Spleen (tissue), 11 donors: ENCODE measurements at regions not wholly inside any gene's neighbourhood (a gene's known extent, or its start where the extent isn't known, plus 50 kb on each side); places are given as distances from the start of the nearest gene placed in this dataset.

ENCODE experiments used
- DNase-seq: peaks from one replicate; pipeline ENCODE4 v3.0.0-alpha.2; 2020
- H3K27ac ChIP-seq, 8 donors: fragments of 200-600 bp; sonication (generic) in 7 of 8; 1 replicate in 4 of 8; 2 replicates in 4 of 8; pipeline versions ENCODE4 v1.5.0 to v1.8.0; 2016 to 2021; ENCODE audit warnings: inconsistent platforms in 4 of 8, mild to moderate bottlenecking in 4 of 8, moderate library complexity in 1 of 8
- H3K27me3 ChIP-seq, 7 donors: fragments of 200-600 bp; sonication (generic) in 6 of 7; replicated peaks in 1 of 7; 1 replicate in 4 of 7; 2 replicates in 3 of 7; pipeline versions ENCODE4 v1.5.0 to v1.8.0; 2016 to 2021; ENCODE audit warnings: inconsistent platforms in 3 of 7, mild to moderate bottlenecking in 1 of 7
- H3K36me3 ChIP-seq, 6 donors: fragments of 200-600 bp; sonication (generic) in 5 of 6; 1 replicate in 4 of 6; 2 replicates in 2 of 6; pipeline versions ENCODE4 v1.5.0 to v1.8.0; 2016 to 2021; ENCODE audit warnings: inconsistent platforms in 2 of 6
- H3K4me1 ChIP-seq, 6 donors: fragments of 200-600 bp; sonication (generic) in 5 of 6; 1 replicate in 3 of 6; 2 replicates in 3 of 6; pipeline versions ENCODE4 v1.5.0 to v1.8.0; 2016 to 2021; ENCODE audit warnings: inconsistent platforms in 3 of 6
- H3K4me3 ChIP-seq, 8 donors: fragments of 200-600 bp; sonication (generic) in 7 of 8; 1 replicate in 4 of 8; 2 replicates in 4 of 8; pipeline versions ENCODE4 v1.5.0 to v1.8.0; 2016 to 2021; ENCODE audit warnings: inconsistent platforms in 4 of 8, mild to moderate bottlenecking in 4 of 8, moderate library complexity in 2 of 8
- H3K9me3 ChIP-seq, 8 donors: fragments of 200-600 bp; sonication (generic) in 7 of 8; 1 replicate in 4 of 8; 2 replicates in 4 of 8; pipeline versions ENCODE4 v1.5.0 to v1.8.0; 2016 to 2021; ENCODE audit warnings: inconsistent platforms in 4 of 8
- CTCF ChIP-seq, 11 experiments: fragments of 200-600 bp in 7 of 11; fragments of 450-650 bp in 4 of 11; sonication (generic) in 4 of 11; IDR thresholded peaks in 8 of 11; conservative IDR thresholded peaks in 3 of 11; 1 replicate in 7 of 11; 2 replicates in 4 of 11; pipeline versions ENCODE4 v1.4.0 to v1.8.0; 2016 to 2021; ENCODE audit warnings: antibody characterized with exemption in 11 of 11, inconsistent platforms in 4 of 11, mild to moderate bottlenecking in 1 of 11
- POLR2A ChIP-seq, 3 donors: fragments of 450-650 bp; IDR thresholded peaks; one replicate each; pipeline ENCODE4 v1.5.1; 2017; ENCODE audit warnings: antibody characterized with exemption in 3 of 3, mild to moderate bottlenecking in 1 of 3
- POLR2AphosphoS5 ChIP-seq, 3 donors: sonication (generic); formaldehyde crosslinking; IDR thresholded peaks; one replicate each; pipeline ENCODE4 v1.5.1; 2017; ENCODE audit warnings: antibody characterized with exemption in 3 of 3
- WGBS, 5 donors: extraction: QIAGEN DNeasy Blood & Tissue Kit in 3 of 5; methylation state at CpG; one replicate each; pipeline versions ENCODE4 v1.1.5 to v1.1.7; 2013 to 2018; 5-methylcytosine and 5-hydroxymethylcytosine counted together
- intact Hi-C: fragments of 100-400 bp; cut with DNase I; formaldehyde crosslinking; loops from one replicate; pipeline ENCODE4 v1.15.0; 2023; ENCODE audit warnings: low total_unique reads
- donor health status: healthy with polysubstance abuse.
- donor health status: DM: no; HTN: no; CAD: no; lungs with moderate emphysema.
- donor health status: DM: no; HTN: no; CAD: no.
- donor health status: Bipolar disorder and iron deficiency.
- donor health status: healthy.
- donor health status: DM: no; HTN: no; CAD: no.
- donor health status: DM: yes; HTN: yes; CAD: no.

GRCh38 chr17:71316176-71316897 is 804.5 kb upstream of the SOX9 start:
- intact Hi-C loops, result no loop called here
- TF ChIP-seq POLR2A (IDR thresholded peaks at IDR 0.05) (no peak), POLR2AphosphoS5 (IDR thresholded peaks at IDR 0.05) (no peak), CTCF (IDR thresholded peaks at IDR 0.05 in 8 of 11, conservative IDR thresholded peaks at IDR 0.05 in 3 of 11) (no peak)
- no peaks in the 10 kb centered on the region for H3K9me3 ChIP-seq
- no peaks in the 10 kb centered on the region for H3K27me3 ChIP-seq
- DNase-seq, result no peak
- H3K4me3 ChIP-seq, result no peak overlapping the region
- no peaks in the 10 kb centered on the region for H3K36me3 ChIP-seq
- no peak overlapping the region for H3K27ac ChIP-seq
- H3K4me1 ChIP-seq, result no peaks in the 10 kb centered on the region
- 65 to 75% (median 71%) methylated on average over 4 of the region's 4 CpGs for WGBS, 5 donors

- H3K4me3 ChIP-seq, result no peak overlapping the region
- no peaks in the 10 kb centered on the region for H3K27me3 ChIP-seq
- no peak overlapping the region for H3K27ac ChIP-seq
- DNase-seq, result no peak
- no peak for TF ChIP-seq POLR2AphosphoS5 (IDR thresholded peaks at IDR 0.05)
- no peak for TF ChIP-seq CTCF (IDR thresholded peaks at IDR 0.05 in 8 of 11, conservative IDR thresholded peaks at IDR 0.05 in 3 of 11)
- TF ChIP-seq POLR2A (IDR thresholded peaks at IDR 0.05), result no peak
- no peaks in the 10 kb centered on the region for H3K4me1 ChIP-seq
- intact Hi-C loops, result no loop called here
- peaks cover 0 to 21% (median 0%) of the 10 kb centered on the region in 8 donors for H3K9me3 ChIP-seq
- 78 to 86% (median 82%) methylated on average over 6 of the region's 6 CpGs for WGBS, 5 donors
- no peaks in the 10 kb centered on the region for H3K36me3 ChIP-seq
Observed at GRCh38 chr17:71320009-71320796, 800.6 kb upstream of the SOX9 start.

DNA sequence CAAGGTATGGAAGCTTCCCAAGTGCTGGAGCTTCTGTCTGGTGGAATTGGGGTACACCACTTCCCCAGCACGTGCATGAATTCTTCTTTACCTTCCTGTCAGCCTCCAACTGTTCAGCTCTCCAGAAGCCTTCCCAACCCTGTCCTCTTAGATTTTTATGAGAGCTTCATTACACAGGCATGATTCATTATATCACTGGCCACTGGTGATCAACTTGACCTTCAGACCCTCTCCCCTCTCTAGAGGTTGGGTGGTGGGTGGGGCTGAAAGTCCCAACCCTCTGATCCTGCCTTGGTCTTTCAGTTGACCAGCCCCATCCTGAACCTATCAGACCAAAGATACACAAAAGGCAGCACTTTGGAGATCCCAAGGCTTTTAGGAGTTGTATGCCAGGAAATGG is 795.7 kb upstream of the SOX9 start:
- Histone ChIP-seq H3K9me3 (peaks cover 0 to 21% (median 0%) of the 10 kb centered on the region in 8 donors), H3K36me3 (no peaks in the 10 kb centered on the region), H3K4me3 (no peak overlapping the region), H3K4me1 (no peaks in the 10 kb centered on the region), H3K27me3 (no peaks in the 10 kb centered on the region), H3K27ac (no peak overlapping the region)
- 59 to 83% (median 71%) methylated on average over 1 of the region's 1 CpG for WGBS, 5 donors
- TF ChIP-seq POLR2A (IDR thresholded peaks at IDR 0.05), result no peak
- TF ChIP-seq POLR2AphosphoS5 (IDR thresholded peaks at IDR 0.05), result no peak
- TF ChIP-seq CTCF (IDR thresholded peaks at IDR 0.05 in 8 of 11, conservative IDR thresholded peaks at IDR 0.05 in 3 of 11), result no peak
- DNase-seq, result no peak
- intact Hi-C loops, result no loop called here

GRCh38 chr17:71325886-71326285 is 794.9 kb upstream of the SOX9 start:
- intact Hi-C loops, result no loop called here
- Histone ChIP-seq H3K27me3 (no peaks in the 10 kb centered on the region), H3K27ac (no peak overlapping the region), H3K36me3 (no peaks in the 10 kb centered on the region), H3K9me3 (peaks cover 0 to 21% (median 0%) of the 10 kb centered on the region in 8 donors), H3K4me1 (no peaks in the 10 kb centered on the region), H3K4me3 (no peak overlapping the region)
- WGBS, 5 donors, result 82 to 90% (median 87%) methylated on average over 3 of the region's 3 CpGs
- TF ChIP-seq POLR2A (IDR thresholded peaks at IDR 0.05) (no peak), POLR2AphosphoS5 (IDR thresholded peaks at IDR 0.05) (no peak), CTCF (IDR thresholded peaks at IDR 0.05 in 8 of 11, conservative IDR thresholded peaks at IDR 0.05 in 3 of 11) (no peak)
- no peak for DNase-seq
